ENCODE measurements at regions not wholly inside any gene's neighbourhood (a gene's known extent, or its start where the extent isn't known, plus 50 kb on each side); places are given as distances from the start of the nearest gene placed in this dataset.

GRCh38 chr10:131644864-131645658 lies 255.7 kb upstream of the PPP2R2D start:
- no peak overlapping the region for H3K4me3 ChIP-seq (ENCODE audit: control insufficient read depth, low read depth, low read length)
- TF ChIP-seq CTCF (IDR thresholded peaks at IDR 0.05; ENCODE audit: control insufficient read depth, insufficient read depth, low read depth, low read length, missing control alignments): no peak
- DNase-seq (ENCODE audit: low read depth): no peak

- TF ChIP-seq CTCF (IDR thresholded peaks at IDR 0.05; ENCODE audit: control insufficient read depth, insufficient read depth, low read depth, low read length, missing control alignments): no peak
- no peak for DNase-seq (ENCODE audit: low read depth)
Measured at GRCh38 chr10:131645756-131646155, 255.1 kb upstream of the PPP2R2D start.

GRCh38 chr10:131646551-131647525 lies 254.0 kb upstream of the PPP2R2D start:
- TF ChIP-seq CTCF (IDR thresholded peaks at IDR 0.05; ENCODE audit: control insufficient read depth, insufficient read depth, low read depth, low read length, missing control alignments): no peak
- no peak overlapping the region for H3K4me3 ChIP-seq (ENCODE audit: control insufficient read depth, low read depth, low read length)
- DNase-seq (ENCODE audit: low read depth): no peak

More at GRCh38 chr10:131645756-131646155, 255.1 kb upstream of the PPP2R2D start:
- H3K4me3 ChIP-seq (ENCODE audit: control insufficient read depth, low read depth, low read length): no peak overlapping the region

GRCh38 chr10:131647789-131648188 lies 253.0 kb upstream of the PPP2R2D start:
- TF ChIP-seq CTCF (IDR thresholded peaks at IDR 0.05; ENCODE audit: control insufficient read depth, insufficient read depth, low read depth, low read length, missing control alignments): no peak
- no peak for DNase-seq (ENCODE audit: low read depth)

GRCh38 chr10:131648386-131649020 lies 252.3 kb upstream of the PPP2R2D start:
- TF ChIP-seq CTCF (IDR thresholded peaks at IDR 0.05; ENCODE audit: control insufficient read depth, insufficient read depth, low read depth, low read length, missing control alignments): no peak
- DNase-seq (ENCODE audit: low read depth): no peak
- H3K4me3 ChIP-seq (ENCODE audit: control insufficient read depth, low read depth, low read length): no peak overlapping the region

More at GRCh38 chr10:131647789-131648188, 253.0 kb upstream of the PPP2R2D start:
- H3K4me3 ChIP-seq (ENCODE audit: control insufficient read depth, low read depth, low read length): no peak overlapping the region

- no peak for TF ChIP-seq CTCF (IDR thresholded peaks at IDR 0.05; ENCODE audit: control insufficient read depth, insufficient read depth, low read depth, low read length, missing control alignments)
- no peak for DNase-seq (ENCODE audit: low read depth)
- H3K4me3 ChIP-seq (ENCODE audit: control insufficient read depth, low read depth, low read length): no peak overlapping the region
Measured at GRCh38 chr10:131649617-131650016, 251.2 kb upstream of the PPP2R2D start.

Data from AG09309 (cell line).